Nephron progenitor cell (in vitro differentiated cells): ENCODE measurements at regions not wholly inside any gene's neighbourhood (a gene's known extent, or its start where the extent isn't known, plus 50 kb on each side); places are given as distances from the start of the nearest gene placed in this dataset.

Experiments used
- DNase-seq: peaks from one replicate; pipeline ENCODE4 v3.0.0; 2021
- H3K27ac Mint-ChIP-seq: 2 replicates; pipeline ENCODE4 v1.8.0; 2021; ENCODE audit warnings: mild to moderate bottlenecking, moderate library complexity, mixed read lengths
- H3K27me3 Mint-ChIP-seq: 2 replicates; pipeline ENCODE4 v1.8.0; 2021; ENCODE audit warnings: mild to moderate bottlenecking, low read depth, mixed read lengths; ENCODE audit not compliant: poor library complexity
- H3K36me3 Mint-ChIP-seq: 2 replicates; pipeline ENCODE4 v1.8.0; 2021; ENCODE audit warnings: low read depth, mixed read lengths
- H3K4me1 Mint-ChIP-seq: 2 replicates; pipeline ENCODE4 v1.8.0; 2021; ENCODE audit warnings: mixed read lengths
- H3K4me3 Mint-ChIP-seq: 2 replicates; pipeline ENCODE4 v1.8.0; 2021; ENCODE audit warnings: mild to moderate bottlenecking, moderate library complexity, mixed read lengths
- H3K9me3 Mint-ChIP-seq: 2 replicates; pipeline ENCODE4 v1.8.0; 2021; ENCODE audit warnings: mild to moderate bottlenecking, moderate library complexity, mixed read lengths
- TF ChIP-seq, protein P1 (sequence below): fragments of 200-600 bp; sonication (generic); IDR thresholded peaks from 2 replicates; pipeline ENCODE4 v1.5.0; 2021; ENCODE audit warnings: antibody characterized with exemption

DNA sequence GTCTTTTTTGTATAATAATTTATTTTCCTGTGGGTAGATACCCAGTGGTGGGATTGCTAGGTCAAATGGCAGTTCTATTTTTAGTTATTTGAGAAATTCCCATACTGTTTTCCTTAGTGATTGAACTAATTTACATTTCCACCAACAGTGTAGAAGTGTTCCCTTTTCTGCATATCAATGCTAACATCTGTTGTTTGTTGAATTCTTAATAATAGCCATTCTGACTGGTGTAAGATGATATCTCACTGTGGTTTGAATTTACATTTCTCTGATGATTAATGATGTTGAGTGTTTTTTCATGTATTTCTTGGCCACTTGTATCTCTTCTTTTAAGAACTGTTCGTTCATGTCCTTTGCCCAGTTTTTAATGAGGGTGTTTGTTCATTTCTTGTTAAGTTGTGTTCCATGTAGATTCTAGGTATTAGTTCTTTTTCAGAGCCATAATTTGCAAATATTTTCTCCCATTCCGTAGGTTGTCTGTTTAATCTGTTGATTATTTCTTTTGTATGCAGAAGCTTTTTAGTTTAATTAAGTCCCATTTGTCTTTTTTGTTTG is 713.3 kb upstream of the EPHA6 start:
- no peak for DNase-seq
- Mint-ChIP-seq H3K36me3 (no peaks in the 10 kb centered on the region), H3K27me3 (no peaks in the 10 kb centered on the region), H3K9me3 (peaks cover 4% of the 10 kb centered on the region), H3K27ac (no peak overlapping the region), H3K4me1 (no peaks in the 10 kb centered on the region), H3K4me3 (no peak overlapping the region)
- TF ChIP-seq, protein P1, sequence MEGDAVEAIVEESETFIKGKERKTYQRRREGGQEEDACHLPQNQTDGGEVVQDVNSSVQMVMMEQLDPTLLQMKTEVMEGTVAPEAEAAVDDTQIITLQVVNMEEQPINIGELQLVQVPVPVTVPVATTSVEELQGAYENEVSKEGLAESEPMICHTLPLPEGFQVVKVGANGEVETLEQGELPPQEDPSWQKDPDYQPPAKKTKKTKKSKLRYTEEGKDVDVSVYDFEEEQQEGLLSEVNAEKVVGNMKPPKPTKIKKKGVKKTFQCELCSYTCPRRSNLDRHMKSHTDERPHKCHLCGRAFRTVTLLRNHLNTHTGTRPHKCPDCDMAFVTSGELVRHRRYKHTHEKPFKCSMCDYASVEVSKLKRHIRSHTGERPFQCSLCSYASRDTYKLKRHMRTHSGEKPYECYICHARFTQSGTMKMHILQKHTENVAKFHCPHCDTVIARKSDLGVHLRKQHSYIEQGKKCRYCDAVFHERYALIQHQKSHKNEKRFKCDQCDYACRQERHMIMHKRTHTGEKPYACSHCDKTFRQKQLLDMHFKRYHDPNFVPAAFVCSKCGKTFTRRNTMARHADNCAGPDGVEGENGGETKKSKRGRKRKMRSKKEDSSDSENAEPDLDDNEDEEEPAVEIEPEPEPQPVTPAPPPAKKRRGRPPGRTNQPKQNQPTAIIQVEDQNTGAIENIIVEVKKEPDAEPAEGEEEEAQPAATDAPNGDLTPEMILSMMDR, result no peak

DNA sequence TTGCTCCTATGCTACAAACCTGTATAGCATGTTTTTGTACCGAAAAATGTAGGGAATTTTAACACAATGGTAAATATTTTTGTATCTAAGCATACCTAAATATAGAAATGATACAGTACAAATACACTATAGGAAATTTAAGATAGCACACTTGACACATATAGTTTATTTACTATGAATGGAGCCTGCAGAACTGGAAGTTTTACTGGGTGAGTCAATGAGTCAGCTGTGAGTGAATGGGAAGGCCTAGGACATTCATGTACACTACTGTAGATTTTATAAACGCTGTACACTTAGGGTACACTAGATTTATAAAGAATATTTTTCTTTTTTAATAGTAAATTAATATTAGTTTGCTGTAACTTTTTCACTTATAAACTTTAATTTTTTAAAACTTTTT is 707.7 kb upstream of the EPHA6 start:
- Mint-ChIP-seq H3K4me3 (no peak overlapping the region), H3K4me1 (no peaks in the 10 kb centered on the region), H3K27me3 (no peaks in the 10 kb centered on the region), H3K9me3 (no peaks in the 10 kb centered on the region), H3K27ac (no peak overlapping the region), H3K36me3 (no peaks in the 10 kb centered on the region)
- no peak for DNase-seq
- TF ChIP-seq, protein P1, result no peak
